ENCODE measurements at regions not wholly inside any gene's neighbourhood (a gene's known extent, or its start where the extent isn't known, plus 50 kb on each side); places are given as distances from the start of the nearest gene placed in this dataset.

DNA sequence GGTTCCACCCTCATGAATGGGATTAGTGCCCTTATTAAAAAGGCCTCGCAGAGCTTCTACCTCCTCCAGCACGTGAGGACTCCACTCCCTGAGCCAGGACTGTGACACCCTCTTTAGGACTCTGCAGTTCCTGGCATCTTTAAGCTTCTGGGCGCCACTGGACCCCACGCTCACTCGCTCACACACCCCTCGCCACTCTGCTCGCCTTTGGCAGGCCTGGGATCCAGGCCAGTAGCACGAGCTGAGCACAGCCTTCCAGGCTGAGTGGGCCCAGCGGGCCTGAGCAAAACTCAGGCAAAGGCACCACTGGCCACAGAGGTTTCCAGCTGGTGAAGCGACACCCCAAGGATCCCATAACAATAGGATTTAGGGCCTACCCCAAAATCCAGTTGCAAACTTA is 107.9 kb upstream of the GPC1 start:
- TF ChIP-seq EP300 (IDR thresholded peaks at IDR 0.05) (no peak), POLR2AphosphoS5 (IDR thresholded peaks at IDR 0.05) (no peak), POLR2A (IDR thresholded peaks at IDR 0.05) (no peak)

Measured in suprapubic skin (tissue), 4 donors.